Epidermal melanocyte (primary cell): ENCODE measurements at regions not wholly inside any gene's neighbourhood (a gene's known extent, or its start where the extent isn't known, plus 50 kb on each side); places are given as distances from the start of the nearest gene placed in this dataset.

Source experiments
- DNase-seq: peaks from one replicate; pipeline ENCODE4 v3.0.0; 2011; ENCODE audit warnings: low spot score; ENCODE audit not compliant: insufficient read length

DNA sequence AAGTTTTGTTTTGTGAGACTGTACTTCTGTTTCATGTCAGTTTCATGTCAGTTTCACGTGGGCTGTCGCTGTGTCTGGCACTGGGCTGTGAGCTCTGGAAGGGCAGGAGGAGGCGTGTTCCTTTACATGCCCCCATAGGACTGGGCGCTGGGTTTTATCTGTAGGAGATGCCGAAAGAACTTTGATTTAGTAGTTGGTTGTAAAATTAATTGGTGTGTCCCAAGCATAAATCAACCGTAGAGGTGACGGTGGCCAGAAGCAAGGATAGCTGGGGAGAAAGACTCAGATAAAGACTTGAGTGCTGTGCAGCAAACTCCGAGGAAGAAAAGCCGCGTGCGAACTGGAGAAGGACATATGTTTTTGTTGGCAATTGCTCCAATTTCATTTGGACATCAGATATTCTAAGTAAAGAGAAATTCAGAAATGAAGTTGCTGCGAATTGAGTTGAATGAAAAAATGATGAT is 182.5 kb downstream of the VRK1 start:
- DNase-seq = no peak

DNA sequence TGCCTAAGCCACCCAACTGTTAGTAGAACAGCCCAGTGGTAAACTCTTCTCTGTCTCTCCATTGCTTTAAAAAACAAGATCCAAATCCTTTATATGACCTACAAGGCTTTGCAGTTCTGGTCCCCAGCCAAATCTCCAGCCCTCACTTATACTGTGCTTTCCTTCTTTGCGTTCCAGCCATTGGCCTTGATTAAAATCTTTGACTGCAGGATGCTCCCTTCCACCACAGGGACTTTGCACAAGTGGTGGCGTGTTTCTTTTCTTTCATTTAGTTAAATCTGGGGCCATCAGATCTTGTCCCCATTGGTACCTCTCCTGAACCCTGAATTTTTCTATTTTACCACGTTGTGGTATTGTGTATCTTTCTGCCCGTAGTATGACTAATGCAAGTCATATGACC is 183.7 kb downstream of the VRK1 start:
- no peak for DNase-seq

DNA sequence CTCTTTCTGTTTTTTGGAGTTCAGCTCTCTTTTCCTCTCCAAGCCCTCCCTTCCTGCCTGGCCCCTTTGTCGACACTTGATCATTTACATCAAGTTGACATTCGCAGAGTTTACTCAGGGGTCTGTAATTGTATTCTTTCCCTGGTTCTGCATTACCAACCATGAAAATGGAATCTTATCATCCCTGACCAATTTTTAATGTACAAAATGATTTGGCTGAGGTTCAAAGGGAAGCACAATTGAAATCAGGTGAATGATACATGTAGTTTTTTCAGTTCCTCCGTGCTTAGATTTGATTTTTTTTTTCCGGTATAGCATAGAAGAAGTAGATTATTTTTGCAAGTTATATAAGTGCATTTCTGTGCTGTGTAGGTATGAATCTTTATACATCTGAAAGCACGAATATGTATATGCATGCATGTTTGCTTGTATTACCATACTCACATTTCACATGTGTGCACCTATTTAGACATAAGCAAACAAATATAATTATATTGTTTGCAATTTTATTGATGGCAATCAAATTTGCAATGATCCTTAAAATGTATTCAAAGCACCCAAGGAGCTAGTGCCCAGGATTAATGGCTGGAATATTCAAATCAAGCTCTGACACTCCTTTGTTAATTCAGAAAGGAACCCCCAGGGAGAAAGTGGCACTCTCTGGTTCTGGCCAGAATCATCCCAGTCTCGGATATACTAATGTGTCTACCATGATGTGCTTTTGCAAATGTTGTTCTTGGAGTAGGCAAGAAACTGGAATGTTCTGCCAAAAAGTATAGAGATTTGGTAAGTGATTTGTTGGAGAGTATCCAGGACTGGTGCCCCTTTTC is 189.3 kb downstream of the VRK1 start:
- no peak for DNase-seq

DNA sequence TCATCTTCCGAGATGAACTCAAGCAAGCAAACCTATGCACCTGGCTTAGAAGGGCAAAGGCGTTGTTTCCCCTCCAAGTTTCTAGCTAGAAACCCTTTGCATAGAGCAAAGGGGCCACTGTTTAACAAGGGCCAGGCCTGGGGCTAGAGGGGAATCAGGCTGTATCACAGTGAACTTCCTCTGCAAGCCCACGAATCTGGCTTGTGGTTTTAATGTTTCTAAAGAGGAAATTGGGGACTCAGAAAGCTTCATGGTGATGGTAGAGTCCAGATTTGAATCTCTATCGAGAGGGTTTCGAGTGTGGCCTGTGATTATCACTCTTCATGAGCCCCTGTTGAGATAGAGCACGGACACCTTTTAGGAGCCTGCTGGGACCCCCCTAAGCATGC is 189.9 kb downstream of the VRK1 start:
- DNase-seq = no peak

DNA sequence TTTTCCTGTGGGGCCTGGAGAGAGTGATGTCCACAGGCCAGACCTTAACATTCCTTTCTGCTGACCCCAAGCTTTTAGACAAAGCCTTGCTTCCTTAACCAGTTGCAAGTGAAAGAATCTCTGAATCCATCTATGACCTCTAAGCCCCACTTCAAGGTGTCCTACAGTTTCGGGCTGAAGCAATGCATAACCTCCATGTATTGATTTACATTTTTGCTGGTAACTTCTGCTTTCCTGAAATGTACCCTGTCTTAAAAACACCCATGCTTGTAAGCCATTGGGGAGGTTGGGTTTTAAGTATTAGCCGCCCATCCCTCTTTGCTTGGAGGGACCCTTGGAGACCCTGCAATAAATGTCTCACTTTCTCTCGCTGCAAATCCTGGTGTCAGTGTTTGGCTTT is 190.6 kb downstream of the VRK1 start:
- no peak for DNase-seq

DNA sequence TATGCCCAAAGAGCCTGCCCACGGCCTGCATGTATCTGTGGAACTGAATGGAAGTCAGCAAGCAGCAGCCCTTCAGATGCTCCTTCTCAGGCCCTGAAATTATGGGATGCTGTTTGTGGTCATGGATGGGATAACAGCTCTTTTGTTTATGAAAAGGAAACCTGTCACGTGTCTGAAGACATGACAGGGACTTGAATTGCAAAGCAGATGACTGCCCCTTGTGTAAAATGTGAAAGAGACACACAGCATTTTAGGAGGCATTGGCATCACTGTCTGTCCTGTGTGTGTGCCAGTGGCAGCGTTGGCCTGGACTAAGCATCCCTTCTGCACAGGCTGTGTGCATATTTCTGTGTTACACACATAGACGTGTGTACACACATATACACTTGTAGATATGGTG is 192.1 kb downstream of the VRK1 start:
- DNase-seq = no peak

DNA sequence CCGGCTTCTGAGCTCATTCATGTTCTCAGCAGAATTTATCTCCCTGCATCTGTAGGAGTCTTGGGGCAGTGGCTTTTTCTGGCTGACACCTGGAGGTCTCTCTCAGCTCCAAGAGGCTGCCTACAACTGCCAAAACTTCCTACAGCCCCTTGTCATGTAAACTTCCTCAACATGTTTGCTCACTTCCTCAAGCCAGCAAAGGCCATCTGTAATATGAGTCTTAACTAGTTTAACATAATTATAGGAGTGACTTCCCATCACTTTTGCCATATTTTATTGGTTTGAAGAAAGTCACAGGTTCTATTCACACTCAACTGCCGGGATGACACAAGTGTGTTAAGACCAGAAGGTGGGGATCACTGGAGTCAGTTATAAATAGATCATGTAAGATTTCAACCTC is 194.0 kb downstream of the VRK1 start:
- no peak for DNase-seq

DNA sequence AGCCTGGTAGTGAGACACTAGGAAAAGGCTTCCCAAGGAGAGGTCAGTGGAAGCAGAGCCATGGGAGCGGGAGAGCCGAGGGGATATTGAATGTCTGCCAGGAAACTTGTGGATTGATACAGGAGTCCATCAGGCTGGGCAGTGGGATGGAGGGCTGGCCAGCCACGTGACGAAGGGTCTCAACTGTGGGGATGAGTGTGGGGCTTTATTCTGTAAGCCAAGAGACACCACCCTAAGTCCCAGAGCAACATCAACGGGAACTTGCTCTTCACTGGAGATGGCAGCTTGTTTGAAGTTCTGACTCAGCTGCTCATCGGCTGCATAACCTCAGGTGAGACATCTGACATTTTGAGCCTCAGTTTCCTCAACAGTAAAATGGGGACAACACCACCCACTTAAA is 197.8 kb downstream of the VRK1 start:
- DNase-seq = no peak

DNA sequence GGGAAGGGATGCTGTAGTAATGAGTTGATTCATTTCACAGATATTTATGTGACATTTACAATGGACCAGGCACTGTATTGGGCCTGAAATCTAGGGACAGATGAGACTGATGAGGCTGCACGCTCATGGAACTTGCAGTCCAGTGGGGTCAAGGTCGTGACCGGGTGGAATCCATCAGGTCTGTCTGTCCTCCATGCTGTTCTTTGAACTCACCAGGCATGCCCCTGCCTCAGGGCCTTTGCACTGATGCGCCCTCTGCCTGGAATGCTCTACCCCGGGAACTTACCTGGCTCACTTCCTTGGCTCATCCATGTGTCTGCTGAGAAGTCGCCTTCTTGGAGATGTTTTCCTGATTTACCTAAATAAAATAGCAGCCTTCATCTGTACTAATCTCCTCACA is 200.1 kb downstream of the VRK1 start:
- DNase-seq = no peak

DNA sequence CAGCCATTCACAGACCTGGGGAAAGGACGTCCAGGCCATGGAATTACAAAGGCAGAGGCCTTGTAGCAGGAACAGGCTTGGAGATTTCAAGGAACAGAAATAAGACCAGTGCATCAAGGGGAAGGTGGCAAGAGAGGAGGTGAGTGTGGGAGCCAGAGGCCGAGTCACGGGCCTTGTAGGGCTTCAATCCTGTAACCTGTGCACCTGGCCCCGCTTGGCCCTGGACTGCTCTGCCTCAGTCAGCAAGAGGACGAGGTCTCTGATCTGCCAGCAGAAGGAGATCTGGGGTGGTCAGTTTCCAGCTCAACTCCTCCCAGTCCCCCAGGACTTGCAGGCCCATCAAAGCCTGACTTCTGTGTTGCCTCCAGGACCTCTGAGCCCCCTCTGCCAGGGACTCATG is 200.8 kb downstream of the VRK1 start:
- no peak for DNase-seq

DNA sequence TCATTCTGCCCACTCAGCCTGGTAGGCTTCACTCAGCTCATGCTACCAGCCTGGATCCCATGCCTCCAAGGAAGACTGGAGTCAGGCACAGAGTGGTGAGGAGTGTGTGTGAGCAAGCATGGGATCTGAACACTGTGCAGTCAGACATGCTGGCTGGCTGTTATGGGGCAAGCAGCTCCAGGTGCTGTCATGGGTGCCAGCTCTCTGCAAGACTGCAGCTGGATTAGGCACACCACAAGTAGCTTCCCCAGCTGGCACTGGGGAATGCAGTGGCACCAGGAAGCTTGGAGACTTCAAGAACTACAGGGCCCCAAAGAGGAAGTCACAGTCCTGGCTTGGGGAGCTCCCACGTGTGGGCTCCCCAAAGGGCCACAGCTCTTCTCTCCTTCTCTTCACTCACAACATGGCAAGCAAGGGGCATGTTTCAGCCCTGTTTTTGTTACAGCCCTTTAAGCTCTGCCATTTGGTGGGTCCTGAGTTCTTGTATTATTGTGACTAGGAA is 202.5 kb downstream of the VRK1 start:
- no peak for DNase-seq

DNA sequence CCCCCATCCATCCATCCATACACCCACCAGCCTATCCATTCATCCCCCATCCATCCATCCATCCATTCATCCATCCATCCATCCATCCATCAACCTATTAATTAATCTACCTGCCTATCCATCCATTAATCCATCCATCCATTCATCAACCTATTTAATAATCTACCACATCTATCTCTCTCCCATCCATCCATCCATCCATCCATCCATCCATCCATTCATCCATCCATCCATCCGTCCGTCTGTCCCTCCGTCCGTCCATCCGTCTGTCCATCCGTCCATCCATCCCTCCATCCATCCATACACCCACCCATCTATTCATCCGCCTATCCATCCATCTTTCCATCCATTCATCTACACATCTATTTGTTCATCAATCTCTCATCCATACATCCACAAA is 205.3 kb downstream of the VRK1 start:
- no peak for DNase-seq

DNA sequence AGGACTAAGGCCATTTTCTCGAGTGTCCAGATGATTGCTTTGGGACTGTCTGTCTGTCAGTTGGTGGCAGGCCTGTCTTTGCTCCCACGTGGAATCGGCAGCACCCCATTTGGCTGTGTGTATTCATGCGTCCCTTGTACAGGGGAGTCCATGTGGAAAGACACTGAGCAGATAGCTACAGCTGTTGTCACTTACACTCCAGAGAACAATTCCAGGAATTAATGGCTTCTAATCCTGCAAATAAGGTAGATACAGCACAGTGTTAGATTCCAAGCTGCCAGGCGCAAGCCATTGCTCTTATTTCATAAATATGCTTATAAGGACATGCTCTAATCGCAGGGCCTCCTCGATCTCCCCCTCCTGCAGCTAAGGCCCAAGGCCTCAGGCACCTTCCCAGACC is 208.8 kb downstream of the VRK1 start:
- DNase-seq = no peak

DNA sequence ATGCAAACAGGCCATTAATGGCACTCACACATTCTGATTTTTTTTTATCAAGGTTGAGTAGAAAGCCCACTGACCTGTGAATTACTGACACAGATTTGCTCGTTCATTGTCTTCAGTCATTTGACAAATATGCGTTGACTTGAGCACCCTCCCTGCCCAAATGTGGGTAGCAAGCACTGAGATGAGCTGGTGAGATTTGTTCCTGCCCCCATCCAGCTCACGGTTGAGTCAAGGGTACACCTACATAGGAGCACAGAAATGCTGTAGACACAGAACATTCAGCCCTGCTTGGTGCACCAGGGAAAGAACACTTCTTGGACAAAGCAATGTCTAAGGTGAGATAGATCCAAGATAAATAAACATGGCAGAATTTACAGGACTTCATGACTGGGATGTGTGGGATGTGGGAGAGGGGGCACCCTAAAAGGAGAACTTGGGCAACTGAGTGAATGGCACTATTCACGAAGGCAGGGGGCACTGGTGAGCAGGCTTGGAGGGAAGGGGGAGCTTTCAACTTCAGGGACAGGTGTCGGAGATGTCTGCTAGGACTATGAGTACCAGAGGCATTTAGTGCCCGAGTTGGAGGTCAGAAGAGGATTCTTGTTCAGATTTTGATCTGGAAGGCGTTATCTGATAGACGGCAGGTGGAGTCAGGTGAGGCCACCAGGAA is 213.4 kb downstream of the VRK1 start:
- no peak for DNase-seq

DNA sequence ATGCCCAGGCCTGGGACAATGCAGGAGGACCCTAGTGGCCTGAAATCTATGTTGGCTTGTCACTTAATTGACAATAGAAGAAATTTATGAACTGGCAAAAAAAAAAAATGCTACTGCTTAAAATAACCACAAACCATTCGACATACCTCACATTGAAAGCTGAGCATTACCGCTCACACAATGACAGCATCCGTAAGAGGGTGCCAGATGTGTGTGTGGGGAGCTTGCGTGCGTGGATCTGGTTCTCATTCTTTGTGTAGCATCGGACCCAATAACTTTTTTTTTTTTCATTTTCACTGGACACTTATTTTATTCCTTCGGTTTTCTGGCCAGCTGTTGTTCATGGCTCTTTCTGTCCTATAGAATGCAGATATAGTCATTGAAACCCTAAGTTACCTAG is 216.7 kb downstream of the VRK1 start:
- DNase-seq = no peak

DNA sequence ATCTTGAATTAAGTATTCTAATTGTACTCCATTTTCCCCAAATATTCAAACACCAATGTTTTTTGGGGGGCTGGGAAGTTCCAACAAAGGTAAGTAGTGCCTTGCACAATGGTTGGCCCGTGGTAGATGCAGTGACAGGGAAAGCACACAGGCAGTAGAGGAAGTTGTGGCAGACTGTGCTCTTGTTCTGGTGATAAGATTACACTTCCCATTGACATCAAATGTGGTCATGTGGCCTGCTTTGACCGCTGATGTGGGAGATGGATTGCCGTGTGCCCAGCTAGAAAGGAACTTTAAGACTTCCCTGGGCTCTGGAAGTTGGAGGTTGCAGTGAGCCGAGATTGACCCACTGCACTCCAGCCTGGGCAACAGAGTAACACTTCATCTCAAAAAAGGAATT is 223.8 kb downstream of the VRK1 start:
- no peak for DNase-seq

DNA sequence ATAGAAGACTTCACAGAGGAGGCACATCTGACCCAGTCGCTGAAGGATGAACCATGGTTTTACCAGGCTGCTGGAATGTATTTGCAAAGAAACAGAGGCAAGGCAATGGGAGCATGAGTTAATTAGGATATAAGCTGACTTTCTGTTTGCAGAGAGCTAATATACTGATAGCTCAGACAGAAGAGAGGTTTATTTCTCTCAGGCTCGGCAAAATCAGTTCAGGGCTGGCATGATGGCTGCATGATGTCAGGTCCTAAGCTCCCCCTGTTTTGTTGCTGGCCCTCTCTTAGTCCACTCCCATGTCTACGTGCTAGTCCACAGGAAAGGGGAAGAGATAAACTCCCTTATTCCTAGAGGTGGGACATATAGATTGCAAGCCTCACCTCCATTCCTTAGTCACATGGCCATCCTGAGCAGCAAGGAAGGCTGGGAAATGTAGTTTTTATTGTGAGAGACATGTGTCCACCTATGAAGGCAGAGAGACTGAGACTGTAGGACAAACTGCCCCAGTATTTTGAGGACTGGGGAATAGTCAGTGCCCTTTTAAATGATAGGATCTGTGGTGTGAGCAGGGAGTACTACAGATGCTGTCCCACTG is 224.5 kb downstream of the VRK1 start:
- DNase-seq = no peak

DNA sequence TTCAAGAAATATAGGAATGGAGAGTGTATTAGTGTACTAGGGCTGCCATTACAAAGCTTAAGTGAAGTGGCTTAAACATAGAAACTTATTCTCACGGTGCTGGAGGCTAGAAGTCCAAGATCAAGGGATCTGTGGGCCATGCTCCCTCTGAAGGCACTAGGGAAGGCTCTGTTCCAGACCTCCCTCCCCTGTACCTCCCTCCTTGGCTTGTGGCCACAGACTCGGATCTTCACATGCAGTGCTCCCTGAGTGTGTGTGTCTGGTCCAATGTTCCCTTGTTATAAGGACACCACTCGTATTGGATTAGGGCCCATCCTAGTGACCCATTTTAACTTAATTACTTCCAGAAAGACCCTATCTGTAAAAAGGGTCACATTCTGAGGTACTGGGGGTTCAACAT is 225.6 kb downstream of the VRK1 start:
- DNase-seq = no peak

DNA sequence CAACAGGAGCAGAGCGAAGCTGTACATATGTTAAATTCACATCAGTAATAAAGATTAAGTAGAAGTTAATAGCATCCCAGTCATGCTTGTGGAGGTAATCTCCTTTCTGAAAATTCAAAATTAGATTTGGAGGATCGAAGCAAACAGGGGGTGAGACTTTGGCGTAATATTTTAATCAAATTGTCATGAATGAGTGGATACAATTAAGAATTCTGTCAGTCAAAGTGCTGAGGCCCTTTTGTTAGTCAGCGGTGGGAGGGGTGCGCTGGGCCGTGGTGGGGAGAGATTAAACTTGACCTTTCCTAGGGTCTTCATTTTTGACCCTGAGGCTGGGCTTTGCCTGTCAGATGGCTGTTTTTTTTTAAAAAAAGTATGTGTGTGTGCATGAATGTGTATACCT is 226.7 kb downstream of the VRK1 start:
- no peak for DNase-seq

DNA sequence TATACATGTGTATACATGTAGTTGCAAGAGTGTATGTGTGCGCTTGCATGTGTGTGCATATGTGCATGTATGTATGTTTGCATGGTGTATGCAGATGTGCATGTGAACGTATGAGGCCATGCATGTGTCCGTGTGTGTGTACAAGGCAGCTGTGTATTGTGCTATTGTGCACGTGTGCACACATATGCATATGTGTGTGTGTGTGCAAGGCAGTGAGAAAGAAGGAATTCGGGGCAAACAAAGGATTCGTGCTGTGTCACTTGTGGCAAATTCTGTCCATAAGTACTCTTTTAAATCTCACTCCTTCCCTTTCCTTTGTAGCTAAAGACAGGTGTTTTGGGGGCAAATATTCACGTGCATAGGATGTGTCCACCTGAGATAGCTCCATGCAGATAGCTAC is 227.1 kb downstream of the VRK1 start:
- DNase-seq = no peak

DNA sequence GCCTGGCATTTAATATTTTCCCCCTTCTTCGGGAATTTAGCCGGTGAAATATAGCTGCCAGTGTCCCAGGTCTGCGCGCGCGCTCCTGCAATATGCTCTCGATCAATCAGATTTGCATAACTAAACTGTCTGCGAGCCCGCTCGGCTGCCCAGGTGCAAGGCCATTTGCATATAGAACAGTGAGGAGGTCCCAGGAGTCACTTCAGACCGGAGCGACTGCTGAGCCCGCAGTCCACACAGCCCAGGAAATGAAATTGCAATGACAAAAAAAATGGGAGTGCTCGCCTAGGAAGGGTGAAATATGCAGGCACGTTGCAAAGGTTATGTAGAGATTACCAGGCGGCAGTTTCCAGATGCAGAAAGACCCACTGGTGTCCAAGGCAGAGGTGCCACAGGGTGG is 228.5 kb downstream of the VRK1 start:
- no peak for DNase-seq

DNA sequence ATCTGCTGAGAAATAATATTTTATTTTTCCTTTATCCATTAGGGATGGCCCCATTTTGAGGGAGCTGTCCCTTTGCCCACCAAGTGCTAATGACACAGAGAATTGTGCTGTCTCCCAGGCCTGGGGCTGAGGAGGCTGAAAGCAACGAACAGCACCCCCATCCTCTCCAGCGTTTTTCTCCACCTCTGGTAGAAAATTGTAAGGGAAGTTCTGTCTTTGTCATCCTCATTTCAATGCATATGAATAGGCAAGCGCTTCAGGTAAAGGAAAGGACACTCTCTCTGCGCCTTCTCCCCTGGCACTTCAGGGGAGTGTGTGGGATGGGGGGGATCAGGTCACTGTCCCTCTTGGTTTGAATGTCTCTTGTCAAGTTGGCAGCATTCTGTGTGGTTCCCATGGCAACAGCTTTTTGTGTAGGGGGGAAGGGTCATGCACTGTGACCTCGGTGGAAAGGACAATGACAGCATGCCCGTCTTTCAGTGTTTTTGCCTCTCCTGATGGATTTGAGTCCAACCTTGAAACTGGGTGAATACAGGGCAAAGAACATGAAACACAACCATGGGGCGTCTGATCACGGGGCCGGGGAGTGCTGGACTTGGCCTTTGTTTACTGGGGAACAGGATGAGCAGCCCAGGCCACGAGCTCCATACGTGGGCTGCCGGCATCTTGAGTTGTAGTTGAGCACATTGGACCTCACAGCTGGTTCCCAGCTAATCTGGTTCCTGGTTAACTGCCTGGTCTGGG is 230.2 kb downstream of the VRK1 start:
- DNase-seq = no peak
